RKO (cell line): ENCODE measurements at regions not wholly inside any gene's neighbourhood (a gene's known extent, or its start where the extent isn't known, plus 50 kb on each side); places are given as distances from the start of the nearest gene placed in this dataset.
A peak's percentile ranks its signal among the peaks of the same experiment; 100 is the strongest.
"Not testable (repeated sequence)": the region's sequence is repeated elsewhere in the genome, so short reads cannot be mapped to it uniquely, and the experiment has no call there.

Experiments
- DNase-seq: peaks from one replicate; pipeline ENCODE4 v3.0.0-alpha.2; 2016; ENCODE audit warnings: low spot score

GRCh38 chrX:115840729-115841409, 279.9 kb downstream of the PLS3 start:
- DNase-seq, result not testable (repeated sequence)

GRCh38 chrX:115850986-115851385, 290.0 kb downstream of the PLS3 start:
- DNase-seq, result not testable (repeated sequence)

GRCh38 chrX:115853260-115853659, 292.3 kb downstream of the PLS3 start:
- DNase-seq, result not testable (repeated sequence)

- not testable (repeated sequence) for DNase-seq
Measured at GRCh38 chrX:115881170-115881569, 289.4 kb upstream of the AGTR2 start.

- DNase-seq, result not testable (repeated sequence)
Measured at GRCh38 chrX:115884121-115884520, 286.4 kb upstream of the AGTR2 start.

- DNase-seq, result not testable (repeated sequence)
Measured at GRCh38 chrX:115888041-115888440, 282.5 kb upstream of the AGTR2 start.

GRCh38 chrX:115888519-115888918, 282.0 kb upstream of the AGTR2 start:
- DNase-seq, result not testable (repeated sequence)

- DNase-seq, result no peak
Measured at GRCh38 chrX:115889121-115889890, 281.2 kb upstream of the AGTR2 start.

GRCh38 chrX:115892056-115892708, 278.4 kb upstream of the AGTR2 start:
- no peak for DNase-seq

- DNase-seq, result peak; percentile 61
Measured at GRCh38 chrX:115892787-115893671, 277.5 kb upstream of the AGTR2 start.

GRCh38 chrX:115894087-115894486, 276.5 kb upstream of the AGTR2 start:
- peak; percentile 66 for DNase-seq

- no peak for DNase-seq
Measured at GRCh38 chrX:115895678-115896329, 274.7 kb upstream of the AGTR2 start.

- DNase-seq, result no peak
Measured at GRCh38 chrX:115896362-115896761, 274.2 kb upstream of the AGTR2 start.

- no peak for DNase-seq
Measured at GRCh38 chrX:115897956-115898355, 272.6 kb upstream of the AGTR2 start.

GRCh38 chrX:115898382-115899001, 272.1 kb upstream of the AGTR2 start:
- DNase-seq, result peak; percentile 65

GRCh38 chrX:115900425-115900824, 270.1 kb upstream of the AGTR2 start:
- no peak for DNase-seq

- DNase-seq, result no peak
Measured at GRCh38 chrX:115901241-115901640, 269.3 kb upstream of the AGTR2 start.

- no peak for DNase-seq
Measured at GRCh38 chrX:115902995-115903394, 267.5 kb upstream of the AGTR2 start.

- DNase-seq, result no peak
Measured at GRCh38 chrX:115906276-115906675, 264.3 kb upstream of the AGTR2 start.

GRCh38 chrX:115906881-115907280, 263.7 kb upstream of the AGTR2 start:
- no peak for DNase-seq

GRCh38 chrX:115909017-115909416, 261.5 kb upstream of the AGTR2 start:
- no peak for DNase-seq
